DMS53 treated with DMSO at 0.1 percent for 48 hours (cell line): ENCODE measurements at regions not wholly inside any gene's neighbourhood (a gene's known extent, or its start where the extent isn't known, plus 50 kb on each side); places are given as distances from the start of the nearest gene placed in this dataset.
A peak's percentile ranks its signal among the peaks of the same experiment; 100 is the strongest.
"Not testable (repeated sequence)": the region's sequence is repeated elsewhere in the genome, so short reads cannot be mapped to it uniquely, and the experiment has no call there.

Experiments
- DNase-seq: peaks from one replicate; lab custom pipeline; 2025; ENCODE audit not compliant: unreplicated experiment; lab: John Stamatoyannopoulos, UW

DNA sequence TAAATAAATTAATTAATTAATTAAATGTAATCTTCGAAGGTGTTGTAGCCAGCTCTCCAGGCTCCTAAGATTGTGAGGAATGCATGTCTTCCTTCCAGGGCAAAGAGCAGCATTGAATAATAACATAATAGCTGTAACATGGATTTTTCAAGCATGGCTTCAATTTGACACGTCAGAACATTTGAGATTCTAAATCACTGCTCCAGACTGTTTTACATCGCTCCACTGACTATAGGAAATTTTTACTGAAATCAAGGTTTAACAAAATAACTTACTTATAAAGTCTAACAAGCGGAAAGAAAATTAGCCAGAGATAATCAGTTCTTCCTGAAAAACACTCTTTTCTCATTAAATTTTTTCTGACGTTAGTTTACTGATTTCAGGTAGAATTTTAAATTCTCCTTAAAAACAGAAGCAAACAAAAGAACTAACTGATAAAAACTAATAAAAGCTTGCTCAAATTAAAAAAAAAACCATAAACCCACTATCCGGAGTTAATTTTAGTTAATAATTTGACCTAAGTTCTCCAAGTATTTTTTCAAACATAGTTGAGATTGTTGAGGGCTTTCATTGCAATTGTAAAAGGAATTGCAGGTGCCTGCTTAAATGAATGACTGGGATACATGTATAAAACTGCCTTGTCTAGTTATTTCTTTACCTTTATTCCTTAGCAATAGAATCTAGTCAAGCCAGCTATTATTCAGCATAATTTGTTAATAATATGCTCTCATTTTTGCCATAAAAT, 51.2 kb upstream of the SGCE start:
- DNase-seq: no peak

DNA sequence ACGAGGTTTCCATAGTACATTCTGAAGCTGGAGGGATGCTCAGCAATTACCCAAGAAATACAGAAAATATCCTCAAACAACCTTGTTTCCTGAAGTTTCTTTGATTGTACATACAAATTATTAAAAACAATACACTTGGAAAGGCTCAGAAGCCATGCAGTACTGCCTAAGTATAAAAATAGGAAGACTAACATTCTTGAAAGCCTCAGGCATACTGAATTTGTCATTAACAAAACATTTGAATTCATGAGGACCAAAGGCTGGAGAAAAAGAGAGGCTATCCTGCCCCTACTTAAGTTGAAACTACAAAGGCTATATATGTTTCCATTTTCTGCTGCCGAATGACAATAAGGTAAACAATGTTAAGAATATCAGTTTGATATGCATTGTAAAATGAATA, 54.3 kb upstream of the SGCE start:
- DNase-seq: no peak

DNA sequence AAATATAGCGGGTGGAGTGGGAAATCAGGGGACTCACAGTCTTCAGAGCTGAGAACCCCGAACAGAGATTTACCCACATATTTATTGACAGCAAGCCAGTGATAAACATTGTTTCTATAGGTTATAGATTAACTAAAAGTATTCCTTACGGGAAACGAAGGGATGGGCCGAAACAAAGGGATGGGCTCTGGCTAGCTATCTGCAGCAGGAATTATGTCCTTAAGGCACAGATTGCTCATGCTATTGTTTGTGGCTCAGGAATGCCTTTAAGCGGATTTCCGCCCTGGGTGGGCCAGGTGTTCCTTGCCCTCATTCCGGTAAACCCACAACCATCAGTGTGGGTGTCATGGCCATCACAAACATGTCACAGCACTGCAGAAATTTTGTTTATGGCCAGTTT, 66.4 kb upstream of the SGCE start:
- DNase-seq: not testable (repeated sequence)

DNA sequence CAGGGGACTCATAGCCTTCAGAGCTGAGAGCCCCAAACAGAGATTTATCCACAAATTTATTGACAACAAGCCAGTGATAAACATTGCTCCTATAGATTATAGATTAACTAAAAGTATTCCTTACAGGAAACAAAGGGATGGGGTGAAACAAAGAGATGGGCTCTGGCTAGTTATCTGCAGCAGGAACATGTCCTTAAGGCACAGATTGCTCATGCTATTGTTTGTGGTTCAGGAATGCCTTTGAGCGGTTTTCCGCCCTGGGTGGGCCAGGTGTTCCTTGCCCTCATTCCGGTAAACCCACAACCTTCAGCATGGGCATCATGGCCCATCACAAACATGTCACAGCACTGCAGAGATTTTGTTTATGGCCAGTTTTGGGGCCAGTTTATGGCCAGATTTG, 73.0 kb upstream of the SGCE start:
- not testable (repeated sequence) for DNase-seq

DNA sequence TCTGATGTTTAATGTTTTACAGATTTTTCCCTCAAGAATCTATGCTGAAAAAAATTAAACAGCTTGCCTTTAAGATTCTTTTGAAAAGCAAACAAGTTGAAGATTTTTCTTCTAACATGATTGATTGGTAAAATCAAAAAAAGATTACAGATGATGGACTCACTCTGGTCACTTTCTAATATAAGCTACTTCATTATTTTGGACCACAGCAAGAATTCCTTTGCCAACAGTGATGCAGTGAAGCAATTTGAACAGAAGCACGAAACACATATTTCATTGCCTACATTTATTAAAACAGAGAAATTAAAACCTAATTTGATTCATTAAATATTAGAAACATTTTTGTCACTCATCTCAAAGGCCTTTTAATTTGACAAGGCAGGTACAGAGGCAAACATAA, 82.1 kb upstream of the SGCE start:
- DNase-seq: no peak

DNA sequence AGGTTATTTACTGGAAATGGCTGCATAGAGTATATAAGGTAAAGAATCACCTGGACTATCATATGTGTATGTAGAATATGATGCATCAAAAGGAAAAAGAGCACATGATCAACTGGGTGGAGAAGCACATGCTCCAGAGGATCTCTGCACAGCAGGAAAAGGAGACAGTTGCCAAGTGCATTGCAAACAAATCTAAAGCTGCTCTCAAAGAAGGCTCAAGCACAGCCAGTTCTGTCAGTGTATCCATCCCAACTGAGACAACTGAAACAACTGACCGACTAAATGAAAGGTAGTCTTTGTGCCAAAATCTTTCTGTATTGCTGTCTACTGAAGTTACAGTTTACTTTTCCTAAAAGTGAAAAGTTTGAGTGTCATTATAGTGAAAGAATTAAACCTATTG, 83.2 kb upstream of the SGCE start:
- DNase-seq: peak; percentile 68

DNA sequence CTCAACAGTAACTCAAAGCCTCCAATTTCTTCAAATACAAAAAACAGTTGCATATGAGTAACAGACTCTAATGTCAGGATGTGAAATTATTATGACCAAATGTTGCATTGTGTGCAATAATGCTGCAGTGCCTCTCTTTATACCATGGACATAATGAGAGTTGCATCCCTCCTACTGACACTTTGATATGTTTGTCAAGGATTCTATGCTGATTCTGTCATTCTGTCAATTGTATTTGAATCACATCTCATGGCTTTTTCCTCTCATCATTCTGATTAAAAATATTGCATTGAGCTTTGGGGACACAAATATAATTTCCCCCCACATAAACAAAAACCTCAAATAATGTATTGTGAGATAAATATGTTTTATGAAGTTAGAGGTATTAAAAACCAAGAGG, 84.6 kb upstream of the SGCE start:
- DNase-seq: no peak

DNA sequence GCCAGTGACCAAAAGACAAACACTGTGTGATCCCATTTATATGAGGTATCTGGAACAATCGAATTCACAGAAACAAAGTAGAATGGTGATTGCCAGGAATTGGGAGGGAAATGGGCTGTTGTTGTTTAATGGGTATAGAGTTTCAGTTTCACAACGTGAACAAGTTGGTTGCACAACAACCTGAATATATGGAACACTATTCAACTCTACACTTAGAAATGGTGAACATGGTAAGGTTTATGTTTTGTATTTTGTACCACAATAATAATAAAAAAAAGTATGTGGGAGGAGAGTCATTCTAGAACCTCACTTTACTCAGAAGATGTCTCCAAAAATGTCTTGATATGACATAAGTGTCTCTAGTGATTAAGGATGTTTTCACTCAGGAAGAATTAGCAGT, 85.2 kb upstream of the SGCE start:
- no peak for DNase-seq

DNA sequence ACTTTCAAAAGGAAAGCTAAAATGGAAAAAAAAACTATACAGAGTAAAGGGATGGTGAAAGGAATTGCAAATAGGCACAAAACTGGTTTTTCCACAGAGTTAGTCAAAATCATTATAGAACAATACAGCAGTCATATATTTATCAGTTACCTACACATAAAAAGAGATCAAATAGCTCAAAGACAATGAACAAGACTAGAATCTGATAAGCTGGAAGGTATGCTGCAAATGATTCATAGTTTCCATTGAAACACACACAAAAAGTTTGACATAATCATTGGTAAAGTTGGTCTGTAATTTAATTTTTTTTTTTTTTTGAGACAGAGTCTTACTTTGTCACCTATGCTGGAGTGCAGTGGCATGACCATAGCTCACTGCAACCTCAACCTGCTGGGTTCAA, 92.4 kb upstream of the SGCE start:
- no peak for DNase-seq

DNA sequence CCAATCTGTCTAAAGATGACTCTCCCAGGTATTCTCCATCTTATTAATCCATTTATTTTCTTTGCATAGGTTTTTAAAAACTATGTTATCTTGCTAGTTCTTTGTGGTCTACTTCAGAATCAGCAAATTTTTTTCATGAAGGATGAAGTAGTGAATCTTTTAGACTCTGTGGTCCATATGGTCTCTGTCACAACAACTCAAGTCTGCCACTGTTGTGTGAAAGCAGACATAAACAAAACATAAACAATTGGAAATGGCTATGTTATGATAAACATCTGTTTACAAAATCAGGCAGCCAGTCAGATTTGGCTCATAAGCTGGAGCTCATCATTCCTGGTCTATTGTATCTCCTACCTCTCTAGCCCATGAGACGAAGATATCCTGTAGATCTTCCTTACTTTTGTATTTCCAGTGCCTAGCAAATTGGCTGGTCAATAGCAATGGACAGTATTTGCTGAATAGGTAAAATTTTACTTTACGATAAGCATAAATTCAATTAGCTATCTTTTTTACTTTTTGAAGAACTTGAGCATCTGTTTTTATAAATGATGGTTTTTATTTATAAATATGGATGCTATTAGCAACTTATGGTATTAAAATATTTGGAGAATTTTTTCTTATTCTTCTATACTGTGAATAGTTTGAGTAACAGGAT, 104.6 kb upstream of the SGCE start:
- DNase-seq: no peak

DNA sequence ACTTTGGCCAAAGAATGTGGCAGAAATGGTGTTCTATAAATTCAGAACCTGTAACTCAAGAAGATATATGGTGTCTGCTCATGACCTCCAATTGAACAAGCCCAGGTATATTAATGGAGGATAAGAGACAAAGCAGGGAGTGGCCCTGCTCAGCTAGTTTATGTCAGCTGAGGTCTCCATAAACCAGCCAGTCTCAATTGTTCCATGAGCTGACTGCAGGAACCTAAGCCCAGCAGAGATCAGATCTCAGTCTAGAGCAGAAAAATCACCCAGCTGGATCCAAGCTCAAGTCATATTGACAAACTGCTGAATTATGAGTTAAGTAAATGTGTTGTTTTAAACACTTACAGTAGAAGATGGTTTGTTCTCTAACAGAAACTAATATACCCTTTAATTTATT, 105.5 kb upstream of the SGCE start:
- DNase-seq: no peak

DNA sequence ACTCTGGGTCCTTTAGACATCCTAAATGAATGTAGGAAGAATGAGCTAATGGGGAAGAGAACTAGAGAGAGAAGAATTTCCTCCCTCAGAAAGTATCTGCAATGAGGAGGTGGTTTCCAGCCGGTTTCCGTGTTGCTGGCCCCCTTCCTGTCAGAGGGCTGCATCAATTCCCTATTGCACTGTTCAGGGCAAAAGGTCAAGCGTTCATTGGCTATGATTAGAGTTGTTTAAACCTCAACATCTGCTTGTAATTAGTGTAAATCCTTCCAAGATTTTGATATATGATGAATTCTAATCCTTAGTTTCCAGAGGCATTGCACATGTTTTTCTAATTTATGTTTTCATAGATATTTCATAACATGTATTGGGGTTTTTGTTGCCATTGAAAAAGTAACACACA, 107.3 kb upstream of the SGCE start:
- no peak for DNase-seq

DNA sequence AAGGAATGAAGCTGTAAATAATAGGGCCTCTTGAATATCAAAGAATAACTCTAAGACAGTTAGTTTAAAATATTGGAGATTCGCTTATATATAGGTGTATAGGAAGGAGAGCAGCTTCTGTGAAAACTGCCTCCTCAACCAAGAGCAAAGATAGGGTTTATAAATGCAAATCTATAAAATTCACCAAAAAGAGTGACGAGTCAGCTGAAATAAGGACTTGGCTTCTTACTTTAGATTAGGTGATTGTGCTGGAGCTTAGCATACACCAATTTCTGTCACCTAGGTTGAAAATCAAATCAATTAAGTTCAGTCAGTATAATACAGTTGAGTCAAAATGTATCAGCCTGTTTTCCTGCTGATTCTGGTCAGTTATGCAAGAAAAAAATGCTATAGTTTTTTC, 113.8 kb upstream of the SGCE start:
- DNase-seq: no peak

DNA sequence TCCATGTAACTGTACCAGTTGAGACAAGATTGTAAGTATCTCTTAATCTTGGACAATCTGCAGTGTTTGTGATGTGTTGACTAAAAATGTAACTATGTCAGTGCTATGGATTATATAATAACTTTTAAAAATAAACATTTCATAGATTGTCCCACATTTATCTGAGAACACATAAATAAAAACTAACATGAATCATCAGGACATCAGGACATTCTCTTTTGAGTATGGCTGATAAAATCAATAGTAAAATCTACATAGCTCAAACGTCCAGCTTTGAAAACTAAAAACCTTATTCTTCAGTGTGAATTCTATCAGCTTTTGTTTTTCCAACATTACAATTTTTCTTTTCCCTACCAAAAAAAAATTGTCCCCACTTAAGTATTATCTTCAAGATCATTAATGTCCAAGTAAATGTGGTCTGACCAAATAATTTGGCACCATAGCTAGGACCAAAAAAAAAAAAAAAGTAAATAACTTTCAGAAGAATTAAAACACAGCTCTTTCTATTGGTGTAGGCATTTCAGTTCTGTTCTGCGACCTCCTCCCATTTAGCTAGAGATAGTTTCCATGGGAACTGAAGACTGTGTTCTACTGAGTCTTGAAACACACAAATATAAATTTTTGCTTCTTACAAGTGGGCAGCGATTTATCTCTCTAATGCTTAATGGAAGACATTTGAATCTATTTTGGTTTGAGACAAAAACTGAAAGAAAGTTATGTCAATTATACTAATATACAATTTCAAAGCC, 123.0 kb upstream of the SGCE start:
- no peak for DNase-seq

DNA sequence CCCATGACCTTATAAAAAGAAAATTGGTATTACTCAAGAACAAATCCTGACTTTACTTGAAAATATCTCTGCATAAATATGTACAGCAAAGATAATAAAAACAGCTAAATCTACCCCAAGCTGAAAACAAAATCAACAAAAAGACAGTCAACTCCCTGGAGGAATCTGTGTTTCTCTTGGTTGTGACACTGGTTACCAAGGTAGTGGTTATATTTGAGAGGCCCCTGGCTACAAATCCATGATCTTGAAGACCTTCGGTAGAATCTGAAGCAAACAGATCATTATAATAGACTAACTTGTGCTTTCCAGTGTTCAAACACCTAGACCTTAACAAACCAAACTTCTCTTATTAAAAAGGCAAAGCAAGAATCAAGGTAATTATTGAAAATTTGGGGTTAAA, 123.9 kb upstream of the SGCE start:
- DNase-seq: no peak

DNA sequence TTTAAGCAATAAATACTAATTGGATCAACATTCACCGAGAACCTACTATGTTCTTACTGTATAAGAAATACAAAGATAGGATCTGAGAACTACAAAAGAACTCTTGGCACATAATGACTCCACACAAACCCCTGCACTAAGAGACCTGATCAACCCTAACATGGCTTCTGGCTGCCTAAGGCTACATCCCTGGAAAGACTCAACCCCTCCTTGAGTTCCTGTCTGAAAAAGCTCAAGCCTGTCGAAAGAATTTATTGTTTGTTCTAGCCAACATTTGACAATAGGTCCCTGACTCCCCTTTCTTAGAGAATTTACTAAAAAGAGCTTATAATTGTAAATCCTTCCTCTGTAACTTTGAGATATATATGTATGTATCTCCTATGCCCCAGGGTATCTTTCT, 125.3 kb upstream of the SGCE start:
- no peak for DNase-seq

DNA sequence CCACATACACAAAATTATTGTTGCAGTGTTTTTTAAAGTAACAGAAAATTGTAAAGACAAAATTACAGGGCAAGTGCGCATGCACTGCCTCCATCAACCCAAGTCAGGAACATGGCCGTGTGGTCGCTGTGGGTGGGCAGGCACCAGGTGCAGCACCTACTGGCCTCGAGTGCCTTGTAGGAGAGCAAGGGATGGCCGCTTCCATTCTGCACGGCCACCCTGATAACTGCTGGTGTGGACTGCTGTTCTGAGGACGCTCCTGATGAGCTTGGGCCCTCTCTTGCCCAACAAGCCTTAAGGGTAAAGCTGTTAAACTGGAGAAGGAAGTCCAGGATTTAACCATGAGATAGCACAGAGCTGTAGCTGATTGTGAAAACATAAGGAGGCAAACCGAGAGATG, 124.6 kb upstream of the PPP1R9A start:
- no peak for DNase-seq

DNA sequence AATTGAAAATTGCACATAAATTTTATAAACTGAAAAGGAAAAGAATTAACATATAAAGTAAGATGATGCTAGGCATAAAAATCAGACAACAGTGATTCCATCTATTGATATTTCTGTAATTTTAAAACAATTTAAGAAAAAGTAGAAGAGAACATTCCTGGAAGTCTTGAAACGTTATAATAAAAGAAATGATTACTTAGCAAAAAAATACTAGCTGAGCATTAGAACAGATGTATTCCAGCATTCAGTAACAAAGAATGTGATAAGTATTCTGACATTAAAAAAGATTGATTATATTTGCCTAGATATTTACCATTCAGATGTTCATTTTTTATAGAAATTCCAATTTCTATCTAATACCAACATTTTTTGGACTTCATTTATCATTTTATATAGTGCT, 120.1 kb upstream of the PPP1R9A start:
- no peak for DNase-seq

DNA sequence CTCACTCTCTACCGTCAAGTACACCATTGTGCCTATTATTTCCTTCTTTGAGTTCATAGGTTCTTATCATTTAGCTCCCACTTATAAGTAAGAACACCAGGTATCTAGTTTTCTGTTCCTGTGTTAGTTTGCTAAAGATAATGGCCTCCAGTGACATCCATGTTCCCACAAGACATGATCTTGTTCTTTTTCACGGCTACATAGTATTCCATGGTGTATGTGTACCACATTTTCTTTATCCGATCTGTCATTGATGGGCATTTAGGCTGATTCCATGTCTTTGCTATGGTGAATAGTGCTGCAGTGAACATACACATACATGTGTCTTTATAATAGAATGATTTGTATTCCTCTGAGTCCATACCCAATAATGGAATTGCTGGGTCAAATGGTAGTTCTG, 119.0 kb upstream of the PPP1R9A start:
- DNase-seq: not testable (repeated sequence)

DNA sequence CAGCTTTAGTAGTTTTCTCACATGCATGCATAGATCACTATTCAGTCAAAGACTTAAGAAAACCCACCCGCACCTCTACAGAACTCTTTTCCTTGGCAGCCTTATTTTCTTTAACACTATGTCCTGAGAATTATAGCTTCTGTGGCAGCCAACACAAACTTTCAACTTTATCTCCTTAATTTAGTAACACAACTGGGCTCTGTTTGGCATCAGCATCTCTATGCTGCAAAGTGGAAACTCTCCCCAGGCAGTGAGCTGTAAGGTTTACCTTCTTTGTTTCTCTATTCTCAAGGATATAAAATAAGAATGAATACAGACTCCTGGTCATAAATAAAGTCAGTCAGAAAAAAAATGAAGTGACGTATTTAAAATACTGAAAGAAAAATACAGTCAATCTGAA, 115.2 kb upstream of the PPP1R9A start:
- DNase-seq: no peak

DNA sequence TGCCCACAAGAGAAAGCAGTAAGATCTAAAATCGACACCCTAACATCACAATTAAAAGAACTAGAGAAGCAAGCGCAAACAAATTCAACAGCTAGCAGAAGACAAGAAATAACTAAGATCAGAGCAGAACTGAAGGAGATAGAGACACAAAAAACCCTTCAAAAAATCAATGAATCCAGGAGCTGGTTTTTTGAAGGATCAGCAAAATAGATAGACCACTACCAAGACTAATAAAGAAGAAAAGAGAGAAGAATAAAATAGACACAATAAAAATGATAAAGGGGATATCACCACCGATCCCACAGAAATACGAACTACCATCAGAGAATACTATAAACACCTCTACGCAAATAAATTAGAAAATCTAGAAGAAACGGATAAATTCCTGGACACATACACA, 110.0 kb upstream of the PPP1R9A start:
- DNase-seq: not testable (repeated sequence)

DNA sequence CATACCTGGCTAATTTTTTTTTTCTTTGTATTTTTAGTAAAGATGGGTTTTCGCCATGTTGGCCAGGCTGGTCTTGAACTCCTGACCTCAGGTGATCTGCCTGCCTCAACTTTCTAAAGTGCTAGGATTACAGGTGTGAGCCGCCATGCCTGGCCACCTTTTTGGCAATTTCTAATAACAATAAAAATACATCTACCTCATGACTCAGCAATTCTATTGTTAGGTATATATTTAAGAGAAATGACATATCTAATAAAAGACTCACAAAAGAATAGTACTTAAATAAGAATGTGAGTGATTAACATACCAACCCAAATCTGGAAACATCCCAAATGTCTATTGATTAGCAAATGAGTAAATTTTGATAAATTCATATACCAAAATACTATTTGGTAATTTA, 103.6 kb upstream of the PPP1R9A start:
- no peak for DNase-seq
